ENCODE measurements at regions not wholly inside any gene's neighbourhood (a gene's known extent, or its start where the extent isn't known, plus 50 kb on each side); places are given as distances from the start of the nearest gene placed in this dataset.
A peak's percentile ranks its signal among the peaks of the same experiment; 100 is the strongest.
"Not testable (repeated sequence)": the region's sequence is repeated elsewhere in the genome, so short reads cannot be mapped to it uniquely, and the experiment has no call there.

DNA sequence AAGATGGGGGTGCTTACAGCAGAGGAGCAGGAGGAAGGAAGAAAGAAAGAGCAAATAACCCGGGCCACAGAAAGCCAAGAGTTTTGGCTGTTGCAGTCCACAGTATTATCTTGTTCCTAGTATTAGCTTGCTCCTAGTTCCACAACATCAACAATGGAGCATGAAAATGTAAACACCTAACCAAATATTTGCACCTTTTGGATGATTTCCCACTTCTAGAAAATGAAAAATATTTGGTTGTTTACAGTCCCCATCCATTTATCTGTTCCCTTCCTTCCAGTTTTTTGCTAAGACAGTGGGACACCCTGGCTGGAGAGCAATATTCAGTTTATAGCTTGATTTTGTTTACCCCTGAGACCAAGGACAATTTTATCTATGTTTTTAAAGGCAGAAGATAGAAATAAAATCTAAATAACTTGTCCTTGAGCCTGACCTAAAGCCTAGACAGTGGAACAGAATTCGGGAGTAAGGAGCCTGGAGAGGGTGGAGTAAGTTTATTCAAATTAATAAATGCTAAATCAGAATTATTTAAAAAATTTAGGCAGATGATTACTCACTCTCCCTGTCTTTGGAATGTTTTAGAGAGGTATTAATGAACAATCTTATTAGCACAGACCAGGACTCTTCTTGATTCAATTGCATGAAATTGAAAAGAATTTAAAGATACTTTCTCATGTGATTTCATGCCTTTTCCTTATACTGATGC is 51.6 kb downstream of the RESF1 start:
- Mint-ChIP-seq H3K9me3 (no peaks in the 10 kb centered on the region), H3K4me1 (ENCODE audit: low read depth) (peaks cover 1% of the 10 kb centered on the region), H3K36me3 (ENCODE audit: low read depth) (no peaks in the 10 kb centered on the region), H3K4me3 (no peak overlapping the region), H3K27me3 (ENCODE audit: low read depth) (no peaks in the 10 kb centered on the region), H3K27ac (no peak overlapping the region)
- DNase-seq (ENCODE audit: low spot score): no peak

GRCh38 chr12:32012249-32012785 is 53.1 kb downstream of the RESF1 start:
- no peak for DNase-seq (ENCODE audit: low spot score)
- Mint-ChIP-seq H3K36me3 (ENCODE audit: low read depth) (no peaks in the 10 kb centered on the region), H3K4me3 (no peak overlapping the region), H3K27me3 (ENCODE audit: low read depth) (no peaks in the 10 kb centered on the region), H3K4me1 (ENCODE audit: low read depth) (peaks cover 3% of the 10 kb centered on the region), H3K9me3 (no peaks in the 10 kb centered on the region), H3K27ac (no peak overlapping the region)

DNA sequence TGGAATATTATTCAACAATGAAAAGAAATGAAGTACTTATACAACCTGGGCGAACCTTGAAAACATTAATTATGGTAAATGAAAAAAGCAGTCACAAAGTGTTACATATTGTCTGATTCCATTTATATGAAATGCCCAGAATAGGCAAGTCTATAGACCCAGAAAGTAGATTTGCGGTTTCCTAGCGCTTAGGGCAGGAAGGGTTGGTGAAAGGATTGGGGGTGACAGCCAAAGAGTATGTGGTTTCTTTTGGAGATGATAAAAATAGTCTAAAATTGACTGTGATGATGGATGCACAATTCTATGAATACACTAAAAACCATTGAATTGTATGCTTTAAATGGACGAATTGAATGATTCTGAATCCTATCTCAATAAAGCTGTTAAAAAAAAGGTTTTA is 55.8 kb downstream of the RESF1 start:
- Mint-ChIP-seq H3K27me3 (ENCODE audit: low read depth) (no peaks in the 10 kb centered on the region), H3K4me1 (ENCODE audit: low read depth) (peaks cover 3% of the 10 kb centered on the region), H3K27ac (no peak overlapping the region), H3K9me3 (no peaks in the 10 kb centered on the region), H3K36me3 (ENCODE audit: low read depth) (no peaks in the 10 kb centered on the region), H3K4me3 (no peak overlapping the region)
- DNase-seq (ENCODE audit: low spot score): no peak

DNA sequence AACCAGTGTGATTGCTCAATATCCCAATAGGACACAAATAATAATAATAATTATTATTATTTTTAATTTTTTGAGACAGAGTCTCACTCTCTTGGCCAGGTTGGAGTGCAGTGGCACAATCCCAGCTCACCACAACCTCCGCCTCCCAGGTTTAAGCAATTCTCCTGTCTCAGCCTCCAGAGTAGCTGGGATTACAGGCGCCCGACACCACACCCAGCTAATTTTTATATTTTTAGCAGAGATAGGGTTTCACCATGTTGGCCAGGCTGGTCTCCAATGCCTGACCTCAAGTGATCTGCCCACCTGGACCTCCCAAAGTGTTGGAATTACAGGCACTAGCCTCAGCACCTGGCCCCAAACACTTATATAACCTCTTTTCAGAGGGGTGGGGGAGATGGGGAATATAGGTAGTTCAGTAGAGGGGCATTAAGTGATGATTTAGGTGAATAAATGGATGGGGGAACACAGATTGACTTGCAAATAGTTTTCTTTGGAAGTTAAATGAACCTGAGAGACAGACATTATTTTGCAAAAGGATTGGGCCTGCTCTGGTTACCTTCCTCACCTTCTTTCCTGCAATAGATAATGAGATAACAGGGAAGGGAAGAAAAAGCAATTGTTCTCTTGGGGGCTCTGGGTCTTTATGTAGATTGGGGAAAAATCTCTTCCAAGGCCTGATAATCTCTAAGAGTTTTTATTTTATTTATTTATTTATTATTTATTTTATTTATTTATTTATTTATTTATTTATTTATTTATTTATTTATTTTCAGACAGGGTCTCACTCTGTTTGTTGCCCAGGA is 57.7 kb downstream of the RESF1 start:
- peaks cover 17% of the 10 kb centered on the region for H3K4me1 Mint-ChIP-seq (ENCODE audit: low read depth)
- H3K9me3 Mint-ChIP-seq: peaks cover 4% of the 10 kb centered on the region
- H3K27me3 Mint-ChIP-seq (ENCODE audit: low read depth): no peaks in the 10 kb centered on the region
- H3K27ac Mint-ChIP-seq: no peak overlapping the region
- H3K36me3 Mint-ChIP-seq (ENCODE audit: low read depth): no peaks in the 10 kb centered on the region
- no peak overlapping the region for H3K4me3 Mint-ChIP-seq
- DNase-seq (ENCODE audit: low spot score): no peak

- no peak overlapping the region for H3K27ac Mint-ChIP-seq
- no peak overlapping the region for H3K4me3 Mint-ChIP-seq
- no peak for DNase-seq (ENCODE audit: low spot score)
- H3K9me3 Mint-ChIP-seq: peaks cover 20% of the 10 kb centered on the region
- peaks cover 2% of the 10 kb centered on the region for H3K36me3 Mint-ChIP-seq (ENCODE audit: low read depth)
- H3K27me3 Mint-ChIP-seq (ENCODE audit: low read depth): no peaks in the 10 kb centered on the region
- peaks cover 30% of the 10 kb centered on the region for H3K4me1 Mint-ChIP-seq (ENCODE audit: low read depth)
Measured at GRCh38 chr12:32021346-32021773, 62.1 kb downstream of the RESF1 start.

- Mint-ChIP-seq H3K4me1 (ENCODE audit: low read depth) (peaks cover 35% of the 10 kb centered on the region), H3K9me3 (peaks cover 20% of the 10 kb centered on the region)
- not testable (repeated sequence) for H3K27me3 Mint-ChIP-seq (ENCODE audit: low read depth); H3K4me3 Mint-ChIP-seq; H3K36me3 Mint-ChIP-seq (ENCODE audit: low read depth); DNase-seq (ENCODE audit: low spot score); H3K27ac Mint-ChIP-seq
Measured at GRCh38 chr12:32022387-32022786, 63.2 kb downstream of the RESF1 start.

- not testable (repeated sequence) for H3K27ac Mint-ChIP-seq; DNase-seq (ENCODE audit: low spot score); H3K36me3 Mint-ChIP-seq (ENCODE audit: low read depth); H3K27me3 Mint-ChIP-seq (ENCODE audit: low read depth); H3K4me3 Mint-ChIP-seq
- peaks cover 35% of the 10 kb centered on the region for H3K4me1 Mint-ChIP-seq (ENCODE audit: low read depth)
- H3K9me3 Mint-ChIP-seq: peaks cover 20% of the 10 kb centered on the region
Measured at GRCh38 chr12:32023861-32024260, 64.6 kb downstream of the RESF1 start.

DNA sequence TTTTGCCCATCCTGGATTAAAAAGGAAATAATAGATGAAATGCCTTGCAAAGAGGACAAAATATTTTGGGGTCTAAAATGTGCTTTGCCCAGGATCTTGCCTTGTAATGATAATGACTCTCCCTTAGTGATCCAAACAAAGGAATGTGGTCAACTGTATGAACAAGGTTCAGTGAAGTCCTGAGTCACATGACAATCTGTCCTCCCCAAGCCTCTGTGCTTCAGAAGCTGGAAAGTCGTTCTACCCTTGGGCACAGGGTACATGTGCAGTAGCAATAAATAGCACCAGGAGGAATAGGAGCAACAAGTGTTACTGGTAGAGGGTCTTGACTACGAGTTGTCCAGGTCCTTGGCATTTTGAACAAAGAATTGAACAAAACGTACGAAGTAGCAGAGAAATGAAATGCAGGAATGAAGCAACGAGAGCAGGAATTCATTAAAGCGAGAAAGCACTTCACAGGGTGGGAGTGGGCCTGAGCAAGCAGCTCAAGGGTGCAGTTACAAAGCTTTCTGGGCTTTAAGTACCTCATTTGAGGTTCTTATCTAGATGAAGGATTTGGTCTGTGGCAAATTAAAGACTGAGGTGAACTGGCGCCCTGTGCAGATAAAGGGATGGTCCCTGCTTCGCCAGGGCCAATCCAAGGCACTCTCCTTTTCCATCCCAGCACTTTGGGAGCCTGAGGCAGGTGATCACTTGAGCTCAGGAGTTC is 65.8 kb downstream of the RESF1 start:
- Mint-ChIP-seq H3K27me3 (ENCODE audit: low read depth) (no peaks in the 10 kb centered on the region), H3K9me3 (peaks cover 20% of the 10 kb centered on the region), H3K27ac (peak overlapping the region; percentile 34), H3K36me3 (ENCODE audit: low read depth) (peaks cover 2% of the 10 kb centered on the region), H3K4me1 (ENCODE audit: low read depth) (peaks cover 35% of the 10 kb centered on the region), H3K4me3 (peak overlapping the region; percentile 4)
- no peak for DNase-seq (ENCODE audit: low spot score)

DNA sequence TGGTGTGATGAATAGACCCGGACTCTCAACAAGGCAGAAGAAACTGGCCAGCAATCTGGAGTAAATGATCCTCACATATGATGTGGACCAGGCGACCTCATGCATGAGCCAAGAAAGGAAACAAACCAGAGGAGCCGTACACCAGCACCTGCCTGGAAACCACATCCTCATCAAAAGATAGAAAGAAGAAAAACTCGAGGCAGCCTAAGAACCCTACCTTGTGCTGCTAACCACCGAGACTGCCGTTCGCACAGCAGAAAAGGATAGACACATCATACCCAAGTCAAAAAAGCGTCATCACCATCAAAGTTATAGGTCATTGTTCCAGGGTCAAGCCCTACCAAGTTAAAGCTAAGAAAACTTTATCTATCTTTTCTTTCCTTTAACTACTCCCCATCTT is 66.7 kb downstream of the RESF1 start:
- peak; percentile 68 for DNase-seq (ENCODE audit: low spot score)
- Mint-ChIP-seq H3K27ac (peak overlapping the region; percentile 76), H3K4me1 (ENCODE audit: low read depth) (peaks cover 29% of the 10 kb centered on the region), H3K36me3 (ENCODE audit: low read depth) (peaks cover 2% of the 10 kb centered on the region), H3K4me3 (peak overlapping the region; percentile 9), H3K9me3 (peaks cover 20% of the 10 kb centered on the region), H3K27me3 (ENCODE audit: low read depth) (no peaks in the 10 kb centered on the region)

GRCh38 chr12:32027684-32028365 is 68.6 kb downstream of the RESF1 start:
- Mint-ChIP-seq H3K27me3 (ENCODE audit: low read depth) (no peaks in the 10 kb centered on the region), H3K4me3 (no peak overlapping the region), H3K4me1 (ENCODE audit: low read depth) (peaks cover 25% of the 10 kb centered on the region), H3K9me3 (peaks cover 11% of the 10 kb centered on the region), H3K27ac (no peak overlapping the region), H3K36me3 (ENCODE audit: low read depth) (peaks cover 2% of the 10 kb centered on the region)
- DNase-seq (ENCODE audit: low spot score): no peak

DNA sequence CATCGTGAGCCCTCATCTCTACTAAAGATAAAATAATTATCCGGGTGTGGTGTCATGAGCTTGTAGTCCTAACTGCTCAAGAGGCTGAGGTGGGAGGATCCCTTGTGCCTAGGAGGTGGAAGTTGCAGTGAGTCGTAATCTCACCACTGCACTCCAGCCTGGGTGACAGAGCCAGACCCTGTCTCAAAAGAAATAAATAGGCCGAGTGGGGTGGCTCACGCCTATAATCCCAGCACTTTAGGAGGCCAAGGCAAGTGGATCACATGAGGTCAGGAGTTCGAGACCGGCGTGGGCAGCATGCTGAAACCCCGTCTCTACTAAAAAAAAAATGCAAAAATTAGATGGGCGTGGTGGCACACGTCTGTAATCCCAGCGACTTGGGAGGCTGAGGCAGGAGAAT is 70.9 kb downstream of the RESF1 start:
- H3K27ac Mint-ChIP-seq: no peak overlapping the region
- H3K4me3 Mint-ChIP-seq: no peak overlapping the region
- no peaks in the 10 kb centered on the region for H3K9me3 Mint-ChIP-seq
- no peak for DNase-seq (ENCODE audit: low spot score)
- no peaks in the 10 kb centered on the region for H3K36me3 Mint-ChIP-seq (ENCODE audit: low read depth)
- no peaks in the 10 kb centered on the region for H3K27me3 Mint-ChIP-seq (ENCODE audit: low read depth)
- H3K4me1 Mint-ChIP-seq (ENCODE audit: low read depth): peaks cover 18% of the 10 kb centered on the region

GRCh38 chr12:32030676-32031075 is 71.5 kb downstream of the RESF1 start:
- peaks cover 15% of the 10 kb centered on the region for H3K4me1 Mint-ChIP-seq (ENCODE audit: low read depth)
- no peaks in the 10 kb centered on the region for H3K36me3 Mint-ChIP-seq (ENCODE audit: low read depth)
- H3K27ac Mint-ChIP-seq: no peak overlapping the region

DNA sequence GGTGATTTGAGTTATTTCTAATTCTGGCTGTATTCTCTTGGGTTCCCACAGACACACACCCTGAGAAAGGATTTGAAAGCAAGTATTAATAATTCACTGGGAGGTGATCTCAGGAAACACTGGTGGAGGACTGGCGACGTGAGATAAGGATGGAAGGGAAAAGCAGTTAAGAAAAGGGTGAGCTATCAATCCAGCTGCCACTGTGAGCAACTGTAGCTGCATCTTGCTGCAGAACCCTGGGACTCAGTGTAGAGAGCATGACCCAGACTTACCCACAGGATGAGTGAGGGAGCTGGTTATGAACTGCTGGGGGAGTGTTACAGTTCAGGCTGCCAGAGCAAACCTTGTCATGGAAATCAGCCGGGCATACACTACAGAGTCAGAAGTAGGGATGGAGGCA is 71.9 kb downstream of the RESF1 start:
- no peaks in the 10 kb centered on the region for H3K36me3 Mint-ChIP-seq (ENCODE audit: low read depth)
- DNase-seq (ENCODE audit: low spot score): no peak
- H3K4me1 Mint-ChIP-seq (ENCODE audit: low read depth): peaks cover 11% of the 10 kb centered on the region
- H3K4me3 Mint-ChIP-seq: no peak overlapping the region
- H3K27me3 Mint-ChIP-seq (ENCODE audit: low read depth): no peaks in the 10 kb centered on the region
- no peak overlapping the region for H3K27ac Mint-ChIP-seq
- no peaks in the 10 kb centered on the region for H3K9me3 Mint-ChIP-seq

More at GRCh38 chr12:32030676-32031075, 71.5 kb downstream of the RESF1 start:
- Mint-ChIP-seq H3K4me3 (no peak overlapping the region), H3K27me3 (ENCODE audit: low read depth) (no peaks in the 10 kb centered on the region), H3K9me3 (no peaks in the 10 kb centered on the region)
- no peak for DNase-seq (ENCODE audit: low spot score)

Data from T-helper 2 cell treated with Interferon-gamma antibody and Interleukin-4, amounts not matched to agents 5 μg/mL and 100 μg/mL, for 36 hours (primary cell).